Ovary (tissue), 3 donors: ENCODE measurements at regions not wholly inside any gene's neighbourhood (a gene's known extent, or its start where the extent isn't known, plus 50 kb on each side); places are given as distances from the start of the nearest gene placed in this dataset.

Source experiments
- POLR2A ChIP-seq: fragments of 450-650 bp; IDR thresholded peaks from one replicate; pipeline ENCODE4 v1.6.1; 2017; ENCODE audit warnings: antibody characterized with exemption, mild to moderate bottlenecking, moderate library complexity
- TF ChIP-seq, protein P1 (sequence below), 3 donors: fragments of 450-650 bp in 2 of 3; fragments of 200-600 bp in 1 of 3; IDR thresholded peaks; one replicate each; pipeline versions ENCODE4 v1.5.1 to v1.8.0; 2016 to 2022; ENCODE audit warnings: antibody characterized with exemption in 3 of 3, mild to moderate bottlenecking in 1 of 3
- donor health status: DM: no; HTN: no; CAD: no.

- TF ChIP-seq, protein P1, sequence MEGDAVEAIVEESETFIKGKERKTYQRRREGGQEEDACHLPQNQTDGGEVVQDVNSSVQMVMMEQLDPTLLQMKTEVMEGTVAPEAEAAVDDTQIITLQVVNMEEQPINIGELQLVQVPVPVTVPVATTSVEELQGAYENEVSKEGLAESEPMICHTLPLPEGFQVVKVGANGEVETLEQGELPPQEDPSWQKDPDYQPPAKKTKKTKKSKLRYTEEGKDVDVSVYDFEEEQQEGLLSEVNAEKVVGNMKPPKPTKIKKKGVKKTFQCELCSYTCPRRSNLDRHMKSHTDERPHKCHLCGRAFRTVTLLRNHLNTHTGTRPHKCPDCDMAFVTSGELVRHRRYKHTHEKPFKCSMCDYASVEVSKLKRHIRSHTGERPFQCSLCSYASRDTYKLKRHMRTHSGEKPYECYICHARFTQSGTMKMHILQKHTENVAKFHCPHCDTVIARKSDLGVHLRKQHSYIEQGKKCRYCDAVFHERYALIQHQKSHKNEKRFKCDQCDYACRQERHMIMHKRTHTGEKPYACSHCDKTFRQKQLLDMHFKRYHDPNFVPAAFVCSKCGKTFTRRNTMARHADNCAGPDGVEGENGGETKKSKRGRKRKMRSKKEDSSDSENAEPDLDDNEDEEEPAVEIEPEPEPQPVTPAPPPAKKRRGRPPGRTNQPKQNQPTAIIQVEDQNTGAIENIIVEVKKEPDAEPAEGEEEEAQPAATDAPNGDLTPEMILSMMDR (IDR thresholded peaks at IDR 0.05) = no peak
- TF ChIP-seq POLR2A = no peak
Observed at GRCh38 chr2:7438855-7439254, 521.6 kb downstream of the RNF144A start.
